Loucy (cell line): ENCODE measurements at regions not wholly inside any gene's neighbourhood (a gene's known extent, or its start where the extent isn't known, plus 50 kb on each side); places are given as distances from the start of the nearest gene placed in this dataset.

Experiments used
- H2AFZ ChIP-seq: fragments of 200-600 bp; sonication (generic); 2 replicates; pipeline ENCODE4 v1.6.0; 2016; ENCODE audit warnings: antibody characterized with exemption, mild to moderate bottlenecking, low read length, moderate library complexity
- H3F3A ChIP-seq: fragments of 200-600 bp; 2 replicates; pipeline ENCODE4 v1.6.0; 2016; ENCODE audit warnings: antibody characterized with exemption, low read depth, mild to moderate bottlenecking
- H3K27me3 ChIP-seq: fragments of 200-600 bp; sonication (generic); 2 replicates; pipeline ENCODE4 v1.6.1; 2014; ENCODE audit warnings: low read length, mild to moderate bottlenecking; ENCODE audit not compliant: insufficient read depth, poor library complexity, severe bottlenecking
- H3K36me3 ChIP-seq: fragments of 200-600 bp; sonication (generic); 2 replicates; pipeline ENCODE4 v1.6.1; 2016; ENCODE audit warnings: low read length; ENCODE audit not compliant: insufficient read depth
- H3K4me1 ChIP-seq: fragments of 200-600 bp; sonication (generic); 2 replicates; pipeline ENCODE4 v1.5.1; 2014; ENCODE audit warnings: low read length, mild to moderate bottlenecking; ENCODE audit not compliant: insufficient read depth, poor library complexity, severe bottlenecking
- H3K4me2 ChIP-seq: fragments of 200-600 bp; sonication (generic); 2 replicates; pipeline ENCODE4 v1.6.0; 2014; ENCODE audit warnings: antibody characterized with exemption, low read length, low read depth, mild to moderate bottlenecking; ENCODE audit not compliant: poor library complexity, severe bottlenecking
- H3K4me3 ChIP-seq: fragments of 200-600 bp; sonication (generic); 2 replicates; pipeline ENCODE4 v1.5.1; 2014; ENCODE audit warnings: low read length, mild to moderate bottlenecking, mixed read lengths; ENCODE audit not compliant: poor library complexity, severe bottlenecking
- H3K79me2 ChIP-seq: fragments of 200-600 bp; sonication (generic); 2 replicates; pipeline ENCODE4 v1.6.1; 2014; ENCODE audit warnings: low read length; ENCODE audit not compliant: insufficient read depth
- H3K9ac ChIP-seq: fragments of 200-600 bp; sonication (generic); 2 replicates; pipeline ENCODE4 v1.6.0; 2014; ENCODE audit warnings: mild to moderate bottlenecking, low read depth, low read length, moderate library complexity; ENCODE audit not compliant: poor library complexity, severe bottlenecking
- H3K9me2 ChIP-seq: fragments of 200-600 bp; sonication (generic); replicated peaks from 2 replicates; pipeline ENCODE4 v1.6.1; 2016; ENCODE audit warnings: low read depth, low read length, mixed read lengths
- H3K9me3 ChIP-seq: fragments of 200-600 bp; sonication (generic); 2 replicates; pipeline ENCODE4 v1.6.1; 2014; ENCODE audit warnings: mild to moderate bottlenecking, antibody characterized with exemption, low read length, low read depth; ENCODE audit not compliant: insufficient read depth
- H4K20me1 ChIP-seq: fragments of 200-600 bp; sonication (generic); 2 replicates; pipeline ENCODE4 v1.6.0; 2014; ENCODE audit warnings: antibody characterized with exemption, low read length, mild to moderate bottlenecking; ENCODE audit not compliant: insufficient read depth, poor library complexity, severe bottlenecking
- EZH2phosphoT487 ChIP-seq: fragments of 200-600 bp; IDR thresholded peaks from 2 replicates; pipeline ENCODE4 v1.6.1; 2018; ENCODE audit warnings: antibody characterized with exemption, mild to moderate bottlenecking, moderate library complexity, borderline replicate concordance
- TF ChIP-seq, protein P1 (sequence below): fragments of 200-600 bp; sonication (generic); conservative IDR thresholded peaks from 2 replicates; pipeline ENCODE4 v1.5.1; 2014; ENCODE audit warnings: mild to moderate bottlenecking, antibody characterized with exemption, low read length

DNA sequence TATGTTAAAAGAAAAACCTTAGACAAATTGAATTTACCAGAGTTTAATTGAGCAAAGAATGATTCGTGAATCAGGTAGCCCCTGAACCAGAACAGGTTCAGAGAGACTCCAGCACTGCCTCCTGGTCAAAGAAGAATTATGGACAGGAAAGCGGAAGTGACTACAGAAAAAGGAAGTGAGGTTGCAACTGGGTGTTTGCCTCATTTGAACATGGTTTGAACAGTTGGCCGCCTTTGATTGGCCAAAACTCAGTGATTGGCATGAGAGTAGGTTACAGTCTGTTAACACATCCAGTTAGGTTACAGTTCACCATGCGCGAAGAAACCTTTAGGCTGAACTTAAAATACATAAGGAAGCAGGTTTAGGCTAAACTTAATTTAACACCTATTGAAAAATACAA is 248.8 kb downstream of the TFAP2A start:
- Histone ChIP-seq H3K27me3 (no peaks in the 10 kb centered on the region), H3K9me3 (no peaks in the 10 kb centered on the region), H3K9ac (no peak overlapping the region), H3F3A (no peaks in the 10 kb centered on the region), H3K4me2 (no peak overlapping the region), H2AFZ (no peak overlapping the region), H4K20me1 (no peaks in the 10 kb centered on the region), H3K4me3 (no peak overlapping the region), H3K79me2 (no peaks in the 10 kb centered on the region), H3K4me1 (no peaks in the 10 kb centered on the region), H3K36me3 (no peaks in the 10 kb centered on the region), H3K9me2 (no peaks in the 10 kb centered on the region)
- TF ChIP-seq, protein P1, sequence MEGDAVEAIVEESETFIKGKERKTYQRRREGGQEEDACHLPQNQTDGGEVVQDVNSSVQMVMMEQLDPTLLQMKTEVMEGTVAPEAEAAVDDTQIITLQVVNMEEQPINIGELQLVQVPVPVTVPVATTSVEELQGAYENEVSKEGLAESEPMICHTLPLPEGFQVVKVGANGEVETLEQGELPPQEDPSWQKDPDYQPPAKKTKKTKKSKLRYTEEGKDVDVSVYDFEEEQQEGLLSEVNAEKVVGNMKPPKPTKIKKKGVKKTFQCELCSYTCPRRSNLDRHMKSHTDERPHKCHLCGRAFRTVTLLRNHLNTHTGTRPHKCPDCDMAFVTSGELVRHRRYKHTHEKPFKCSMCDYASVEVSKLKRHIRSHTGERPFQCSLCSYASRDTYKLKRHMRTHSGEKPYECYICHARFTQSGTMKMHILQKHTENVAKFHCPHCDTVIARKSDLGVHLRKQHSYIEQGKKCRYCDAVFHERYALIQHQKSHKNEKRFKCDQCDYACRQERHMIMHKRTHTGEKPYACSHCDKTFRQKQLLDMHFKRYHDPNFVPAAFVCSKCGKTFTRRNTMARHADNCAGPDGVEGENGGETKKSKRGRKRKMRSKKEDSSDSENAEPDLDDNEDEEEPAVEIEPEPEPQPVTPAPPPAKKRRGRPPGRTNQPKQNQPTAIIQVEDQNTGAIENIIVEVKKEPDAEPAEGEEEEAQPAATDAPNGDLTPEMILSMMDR = no peak
- no peak for TF ChIP-seq EZH2phosphoT487

DNA sequence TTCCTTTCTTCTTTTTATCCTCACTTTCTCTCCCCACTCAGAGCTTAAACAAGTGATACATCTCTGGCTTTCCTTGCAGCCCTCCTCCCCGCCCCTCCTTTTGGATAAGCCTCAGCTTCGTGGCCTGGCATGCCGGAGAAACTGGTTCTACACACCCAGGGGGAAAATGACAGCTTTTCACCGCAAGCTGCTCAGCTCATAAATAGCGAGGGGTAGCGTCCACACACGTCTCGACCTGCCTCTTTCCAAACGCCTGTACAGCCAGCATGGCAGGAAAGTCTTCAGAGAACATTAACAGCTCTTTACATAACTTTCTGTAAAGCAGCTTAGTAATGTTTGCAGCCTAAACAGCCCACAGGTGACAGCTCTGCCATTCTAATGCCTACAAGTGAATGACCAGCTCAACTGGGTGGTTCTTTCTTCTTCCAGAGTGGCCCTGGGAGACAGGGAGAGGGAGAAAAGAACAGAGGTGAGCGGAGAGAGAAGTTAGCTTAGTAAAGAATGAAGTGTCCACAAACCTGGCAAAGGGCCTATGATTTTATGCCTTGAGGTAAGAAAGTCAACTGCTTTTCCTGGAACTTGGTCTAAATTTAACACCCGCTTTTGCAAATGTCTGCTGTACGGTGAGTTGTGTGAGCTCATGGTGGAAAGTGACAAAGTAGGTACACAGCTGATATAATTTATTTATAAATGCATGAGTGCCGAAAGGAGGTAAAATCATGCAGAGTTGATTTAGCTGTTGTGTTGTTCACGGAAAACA is 251.5 kb downstream of the TFAP2A start:
- H2AFZ ChIP-seq = no peak overlapping the region

GRCh38 chr6:10156875-10157274 is 258.0 kb downstream of the TFAP2A start:
- Histone ChIP-seq H3K4me3 (no peak overlapping the region), H3K4me1 (no peaks in the 10 kb centered on the region), H3F3A (no peaks in the 10 kb centered on the region), H4K20me1 (no peaks in the 10 kb centered on the region), H3K36me3 (no peaks in the 10 kb centered on the region), H3K9ac (no peak overlapping the region), H3K79me2 (no peaks in the 10 kb centered on the region), H3K9me2 (no peaks in the 10 kb centered on the region), H3K4me2 (no peak overlapping the region), H2AFZ (no peak overlapping the region), H3K9me3 (no peaks in the 10 kb centered on the region), H3K27me3 (no peaks in the 10 kb centered on the region)
- TF ChIP-seq EZH2phosphoT487 = no peak
- TF ChIP-seq, protein P1 = no peak

More for the DNA sequence above, 251.5 kb downstream of the TFAP2A start:
- Histone ChIP-seq H3K27me3 (no peaks in the 10 kb centered on the region), H3K4me2 (no peak overlapping the region), H3K9me2 (no peaks in the 10 kb centered on the region), H3K4me3 (no peak overlapping the region), H3K36me3 (no peaks in the 10 kb centered on the region), H3K4me1 (no peaks in the 10 kb centered on the region), H3F3A (no peaks in the 10 kb centered on the region), H3K9ac (no peak overlapping the region), H3K9me3 (no peaks in the 10 kb centered on the region), H3K79me2 (no peaks in the 10 kb centered on the region), H4K20me1 (no peaks in the 10 kb centered on the region)
- TF ChIP-seq EZH2phosphoT487 = no peak
- TF ChIP-seq, protein P1 = no peak
